SK-N-SH treated with all-trans-retinoic acid at 6 μM for 48 hours (cell line): ENCODE measurements at regions not wholly inside any gene's neighbourhood (a gene's known extent, or its start where the extent isn't known, plus 50 kb on each side); places are given as distances from the start of the nearest gene placed in this dataset.

Experiments used
- ATAC-seq: fragments of 200-7000 bp; cut with Tn5 transposase; 3 replicates; pipeline ENCODE4 v1.9.1; 2020; ENCODE audit warnings: mild to moderate bottlenecking, moderate library complexity
- ARNTL ChIP-seq: fragments of 450-650 bp; formaldehyde crosslinking; IDR thresholded peaks from 2 replicates; pipeline ENCODE4 v1.5.0; 2020; ENCODE audit warnings: low read depth, mild to moderate bottlenecking, moderate library complexity, borderline replicate concordance
- BACH2 ChIP-seq: fragments of 250-450 bp; sonication (Bioruptor Pico); IDR thresholded peaks from 2 replicates; pipeline ENCODE4 v1.9.0; 2021; ENCODE audit warnings: mild to moderate bottlenecking, borderline replicate concordance
- CSDC2 ChIP-seq: fragments of 250-450 bp; sonication (Bioruptor Pico); IDR thresholded peaks from 2 replicates; pipeline ENCODE4 v1.5.0; 2020; ENCODE audit warnings: mild to moderate bottlenecking, moderate library complexity
- ESRRG ChIP-seq: fragments of 250-450 bp; sonication (Bioruptor Pico); IDR thresholded peaks from 2 replicates; pipeline ENCODE4 v1.6.1; 2021; ENCODE audit warnings: mild to moderate bottlenecking
- GLIS3 ChIP-seq: fragments of 250-450 bp; sonication (Bioruptor Pico); IDR thresholded peaks from 2 replicates; pipeline ENCODE4 v1.5.0; 2020; ENCODE audit warnings: mild to moderate bottlenecking, moderate library complexity
- ISL1 ChIP-seq: fragments of 250-450 bp; sonication (Bioruptor Pico); IDR thresholded peaks from 2 replicates; pipeline ENCODE4 v2.1.2; 2022; ENCODE audit warnings: mild to moderate bottlenecking, moderate library complexity
- OSR1 ChIP-seq: fragments of 250-450 bp; sonication (Bioruptor Pico); IDR thresholded peaks from 2 replicates; pipeline ENCODE4 v1.8.0; 2022; ENCODE audit warnings: moderate library complexity, mild to moderate bottlenecking, inconsistent platforms
- PPARA ChIP-seq: fragments of 250-450 bp; sonication (Bioruptor Pico); IDR thresholded peaks from 2 replicates; pipeline ENCODE4 v1.5.0; 2020; ENCODE audit warnings: mild to moderate bottlenecking, borderline replicate concordance
- RARB ChIP-seq: fragments of 250-450 bp; sonication (Bioruptor Pico); IDR thresholded peaks from 2 replicates; pipeline ENCODE4 v1.8.0; 2021; ENCODE audit warnings: mild to moderate bottlenecking, moderate library complexity
- SNAI2 ChIP-seq: fragments of 250-450 bp; sonication (Bioruptor Pico); IDR thresholded peaks from 2 replicates; pipeline ENCODE4 v1.5.0; 2020; ENCODE audit warnings: mild to moderate bottlenecking, moderate library complexity
- TCF4 ChIP-seq: fragments of 250-450 bp; sonication (Bioruptor Pico); IDR thresholded peaks from 2 replicates; pipeline ENCODE4 v1.8.0; 2021; ENCODE audit warnings: mild to moderate bottlenecking, moderate library complexity, borderline replicate concordance
- TOX ChIP-seq: fragments of 250-450 bp; sonication (Bioruptor Pico); IDR thresholded peaks from 2 replicates; pipeline ENCODE4 v1.8.0; 2021; ENCODE audit warnings: mild to moderate bottlenecking, moderate library complexity, borderline replicate concordance
- ZC3H10 ChIP-seq: fragments of 250-450 bp; sonication (Bioruptor Pico); IDR thresholded peaks from 2 replicates; pipeline ENCODE4 v1.5.1; 2021; ENCODE audit warnings: mild to moderate bottlenecking, moderate library complexity
- ZFP3 ChIP-seq: fragments of 250-450 bp; sonication (Bioruptor Pico); IDR thresholded peaks from 2 replicates; pipeline ENCODE4 v1.5.0; 2020; ENCODE audit warnings: mild to moderate bottlenecking, moderate library complexity
- ZFP30 ChIP-seq: fragments of 450-650 bp; formaldehyde crosslinking; IDR thresholded peaks from 2 replicates; pipeline ENCODE4 v1.5.0; 2022; ENCODE audit warnings: mild to moderate bottlenecking, moderate library complexity
- ZNF565 ChIP-seq: fragments of 450-650 bp; formaldehyde crosslinking; conservative IDR thresholded peaks from 2 replicates; pipeline ENCODE4 v1.5.0; 2020; ENCODE audit warnings: low read depth, mild to moderate bottlenecking, moderate library complexity
- ZNF70 ChIP-seq: fragments of 450-650 bp; formaldehyde crosslinking; IDR thresholded peaks from 2 replicates; pipeline ENCODE4 v1.5.0; 2020; ENCODE audit warnings: mild to moderate bottlenecking, moderate library complexity
- ZNF8 ChIP-seq: fragments of 450-650 bp; formaldehyde crosslinking; IDR thresholded peaks from 2 replicates; pipeline ENCODE4 v1.5.0; 2020; ENCODE audit warnings: mild to moderate bottlenecking, moderate library complexity
- TF ChIP-seq, protein P1 (sequence below): fragments of 250-450 bp; sonication (Bioruptor Pico); IDR thresholded peaks from 2 replicates; pipeline ENCODE4 v1.8.0; 2020; ENCODE audit warnings: mild to moderate bottlenecking, moderate library complexity, borderline replicate concordance
- TF ChIP-seq, protein P2 (sequence below): fragments of 250-450 bp; sonication (Bioruptor Pico); IDR thresholded peaks from 2 replicates; pipeline ENCODE4 v1.8.0; 2021; ENCODE audit warnings: low read depth, mild to moderate bottlenecking, moderate library complexity, borderline replicate concordance
- TF ChIP-seq, protein P3 (sequence below): fragments of 250-450 bp; sonication (Bioruptor Pico); IDR thresholded peaks from 2 replicates; pipeline ENCODE4 v1.5.1; 2021; ENCODE audit warnings: mild to moderate bottlenecking, moderate library complexity
- TF ChIP-seq, protein P4 (sequence below): fragments of 250-450 bp; sonication (Bioruptor Pico); IDR thresholded peaks from 2 replicates; pipeline ENCODE4 v1.5.0; 2020; ENCODE audit warnings: mild to moderate bottlenecking, moderate library complexity

DNA sequence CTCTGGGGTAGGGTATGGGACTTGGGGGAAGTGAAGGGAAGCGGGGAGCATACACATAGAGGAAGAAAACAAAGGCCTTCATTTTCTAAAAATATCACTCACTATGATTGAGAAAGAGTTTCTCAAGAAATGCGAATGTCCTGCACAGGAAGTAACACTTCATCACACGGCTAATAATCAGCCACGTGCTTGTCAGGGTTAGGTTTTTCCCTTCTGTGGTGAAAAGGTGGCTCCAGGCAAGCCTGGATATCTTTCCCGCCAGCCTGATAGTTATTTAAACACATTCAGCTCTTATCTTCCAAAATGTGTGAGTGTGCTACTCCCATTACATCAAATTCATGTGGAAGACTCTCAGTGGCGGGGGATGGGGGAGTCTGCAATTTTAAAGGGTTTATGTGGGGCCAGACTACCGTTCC lies 166.4 kb upstream of the ADO start:
- TF ChIP-seq OSR1 (CRISPR knock-in tag) (no peak), ZNF70 (CRISPR knock-in tag) (no peak), GLIS3 (CRISPR knock-in tag) (no peak)
- ATAC-seq, result no peak

DNA sequence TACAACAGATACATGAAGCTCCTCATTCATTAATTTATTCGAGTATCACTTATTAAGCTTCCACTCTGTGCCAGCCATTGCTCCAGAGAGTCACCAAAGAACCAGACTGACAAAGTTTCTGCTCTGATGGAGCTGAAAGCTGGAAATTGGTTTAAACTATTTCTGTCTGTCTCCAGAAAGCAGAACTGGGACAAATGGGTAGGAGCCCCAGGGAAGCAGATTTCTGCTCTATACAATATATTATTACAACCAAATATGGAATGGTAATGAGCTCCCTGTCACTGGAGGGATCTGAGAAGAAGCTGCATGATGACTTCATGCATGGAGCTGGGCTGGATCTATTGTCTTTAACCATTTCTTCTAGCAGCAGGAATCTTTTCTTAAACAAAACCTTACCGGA lies 165.4 kb upstream of the ADO start:
- TF ChIP-seq ZNF8 (CRISPR knock-in tag), result no peak
- no peak for TF ChIP-seq CSDC2
- TF ChIP-seq, protein P1, sequence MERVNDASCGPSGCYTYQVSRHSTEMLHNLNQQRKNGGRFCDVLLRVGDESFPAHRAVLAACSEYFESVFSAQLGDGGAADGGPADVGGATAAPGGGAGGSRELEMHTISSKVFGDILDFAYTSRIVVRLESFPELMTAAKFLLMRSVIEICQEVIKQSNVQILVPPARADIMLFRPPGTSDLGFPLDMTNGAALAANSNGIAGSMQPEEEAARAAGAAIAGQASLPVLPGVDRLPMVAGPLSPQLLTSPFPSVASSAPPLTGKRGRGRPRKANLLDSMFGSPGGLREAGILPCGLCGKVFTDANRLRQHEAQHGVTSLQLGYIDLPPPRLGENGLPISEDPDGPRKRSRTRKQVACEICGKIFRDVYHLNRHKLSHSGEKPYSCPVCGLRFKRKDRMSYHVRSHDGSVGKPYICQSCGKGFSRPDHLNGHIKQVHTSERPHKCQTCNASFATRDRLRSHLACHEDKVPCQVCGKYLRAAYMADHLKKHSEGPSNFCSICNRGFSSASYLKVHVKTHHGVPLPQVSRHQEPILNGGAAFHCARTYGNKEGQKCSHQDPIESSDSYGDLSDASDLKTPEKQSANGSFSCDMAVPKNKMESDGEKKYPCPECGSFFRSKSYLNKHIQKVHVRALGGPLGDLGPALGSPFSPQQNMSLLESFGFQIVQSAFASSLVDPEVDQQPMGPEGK (CRISPR knock-in tag), result no peak
- no peak for TF ChIP-seq OSR1 (CRISPR knock-in tag)
- TF ChIP-seq, protein P2, sequence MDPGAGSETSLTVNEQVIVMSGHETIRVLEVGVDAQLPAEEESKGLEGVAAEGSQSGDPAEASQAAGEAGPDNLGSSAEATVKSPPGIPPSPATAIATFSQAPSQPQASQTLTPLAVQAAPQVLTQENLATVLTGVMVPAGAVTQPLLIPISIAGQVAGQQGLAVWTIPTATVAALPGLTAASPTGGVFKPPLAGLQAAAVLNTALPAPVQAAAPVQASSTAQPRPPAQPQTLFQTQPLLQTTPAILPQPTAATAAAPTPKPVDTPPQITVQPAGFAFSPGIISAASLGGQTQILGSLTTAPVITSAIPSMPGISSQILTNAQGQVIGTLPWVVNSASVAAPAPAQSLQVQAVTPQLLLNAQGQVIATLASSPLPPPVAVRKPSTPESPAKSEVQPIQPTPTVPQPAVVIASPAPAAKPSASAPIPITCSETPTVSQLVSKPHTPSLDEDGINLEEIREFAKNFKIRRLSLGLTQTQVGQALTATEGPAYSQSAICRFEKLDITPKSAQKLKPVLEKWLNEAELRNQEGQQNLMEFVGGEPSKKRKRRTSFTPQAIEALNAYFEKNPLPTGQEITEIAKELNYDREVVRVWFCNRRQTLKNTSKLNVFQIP (CRISPR knock-in tag), result no peak
- TF ChIP-seq ZC3H10, result no peak
- no peak for TF ChIP-seq ZFP30 (CRISPR knock-in tag)
- no peak for TF ChIP-seq ARNTL (CRISPR knock-in tag)
- no peak for TF ChIP-seq BACH2 (CRISPR knock-in tag)
- TF ChIP-seq, protein P3, sequence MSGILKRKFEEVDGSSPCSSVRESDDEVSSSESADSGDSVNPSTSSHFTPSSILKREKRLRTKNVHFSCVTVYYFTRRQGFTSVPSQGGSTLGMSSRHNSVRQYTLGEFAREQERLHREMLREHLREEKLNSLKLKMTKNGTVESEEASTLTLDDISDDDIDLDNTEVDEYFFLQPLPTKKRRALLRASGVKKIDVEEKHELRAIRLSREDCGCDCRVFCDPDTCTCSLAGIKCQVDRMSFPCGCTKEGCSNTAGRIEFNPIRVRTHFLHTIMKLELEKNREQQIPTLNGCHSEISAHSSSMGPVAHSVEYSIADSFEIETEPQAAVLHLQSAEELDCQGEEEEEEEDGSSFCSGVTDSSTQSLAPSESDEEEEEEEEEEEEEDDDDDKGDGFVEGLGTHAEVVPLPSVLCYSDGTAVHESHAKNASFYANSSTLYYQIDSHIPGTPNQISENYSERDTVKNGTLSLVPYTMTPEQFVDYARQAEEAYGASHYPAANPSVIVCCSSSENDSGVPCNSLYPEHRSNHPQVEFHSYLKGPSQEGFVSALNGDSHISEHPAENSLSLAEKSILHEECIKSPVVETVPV (CRISPR knock-in tag), result no peak
- no peak for TF ChIP-seq TOX (CRISPR knock-in tag)
- TF ChIP-seq PPARA, result no peak
- TF ChIP-seq ESRRG, result no peak
- no peak for TF ChIP-seq TCF4 (CRISPR knock-in tag)
- TF ChIP-seq SNAI2 (CRISPR knock-in tag), result no peak
- no peak for ATAC-seq

DNA sequence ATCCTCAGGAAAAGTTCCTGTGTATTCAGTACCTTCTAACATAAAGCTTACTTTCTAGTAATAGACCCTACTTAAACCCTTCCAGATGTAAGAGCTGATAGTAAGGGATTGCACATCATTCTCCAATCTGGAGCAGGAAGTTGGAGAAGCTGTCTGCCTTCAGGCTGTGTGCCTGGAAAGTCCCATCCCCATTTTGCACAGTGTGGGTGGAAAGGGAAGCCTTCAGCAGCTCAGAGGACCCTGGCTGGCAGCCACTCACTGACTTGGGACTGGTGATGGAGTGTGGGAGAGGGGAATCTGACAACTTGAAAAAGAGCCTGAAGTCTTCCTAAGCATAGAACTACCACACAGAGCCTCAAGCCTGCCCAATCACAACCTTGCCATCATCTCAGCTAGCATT lies 164.1 kb upstream of the ADO start:
- TF ChIP-seq RARB (CRISPR knock-in tag) (no peak), TOX (CRISPR knock-in tag) (no peak), SNAI2 (CRISPR knock-in tag) (no peak), GLIS3 (CRISPR knock-in tag) (no peak), ZNF565 (CRISPR knock-in tag) (no peak), PPARA (no peak), CSDC2 (no peak), ZFP3 (no peak), TCF4 (CRISPR knock-in tag) (no peak), ZC3H10 (no peak), ZNF8 (CRISPR knock-in tag) (no peak), ZNF70 (CRISPR knock-in tag) (no peak), ESRRG (no peak), ISL1 (CRISPR knock-in tag) (no peak), BACH2 (CRISPR knock-in tag) (no peak), ARNTL (CRISPR knock-in tag) (no peak)
- TF ChIP-seq, protein P4, sequence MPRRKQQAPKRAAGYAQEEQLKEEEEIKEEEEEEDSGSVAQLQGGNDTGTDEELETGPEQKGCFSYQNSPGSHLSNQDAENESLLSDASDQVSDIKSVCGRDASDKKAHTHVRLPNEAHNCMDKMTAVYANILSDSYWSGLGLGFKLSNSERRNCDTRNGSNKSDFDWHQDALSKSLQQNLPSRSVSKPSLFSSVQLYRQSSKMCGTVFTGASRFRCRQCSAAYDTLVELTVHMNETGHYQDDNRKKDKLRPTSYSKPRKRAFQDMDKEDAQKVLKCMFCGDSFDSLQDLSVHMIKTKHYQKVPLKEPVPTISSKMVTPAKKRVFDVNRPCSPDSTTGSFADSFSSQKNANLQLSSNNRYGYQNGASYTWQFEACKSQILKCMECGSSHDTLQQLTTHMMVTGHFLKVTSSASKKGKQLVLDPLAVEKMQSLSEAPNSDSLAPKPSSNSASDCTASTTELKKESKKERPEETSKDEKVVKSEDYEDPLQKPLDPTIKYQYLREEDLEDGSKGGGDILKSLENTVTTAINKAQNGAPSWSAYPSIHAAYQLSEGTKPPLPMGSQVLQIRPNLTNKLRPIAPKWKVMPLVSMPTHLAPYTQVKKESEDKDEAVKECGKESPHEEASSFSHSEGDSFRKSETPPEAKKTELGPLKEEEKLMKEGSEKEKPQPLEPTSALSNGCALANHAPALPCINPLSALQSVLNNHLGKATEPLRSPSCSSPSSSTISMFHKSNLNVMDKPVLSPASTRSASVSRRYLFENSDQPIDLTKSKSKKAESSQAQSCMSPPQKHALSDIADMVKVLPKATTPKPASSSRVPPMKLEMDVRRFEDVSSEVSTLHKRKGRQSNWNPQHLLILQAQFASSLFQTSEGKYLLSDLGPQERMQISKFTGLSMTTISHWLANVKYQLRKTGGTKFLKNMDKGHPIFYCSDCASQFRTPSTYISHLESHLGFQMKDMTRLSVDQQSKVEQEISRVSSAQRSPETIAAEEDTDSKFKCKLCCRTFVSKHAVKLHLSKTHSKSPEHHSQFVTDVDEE (CRISPR knock-in tag), result no peak
- TF ChIP-seq, protein P2 (CRISPR knock-in tag), result no peak
- ATAC-seq, result no peak; the same call in 2 of the 3 replicates
